K562 (cell line): ENCODE measurements at regions not wholly inside any gene's neighbourhood (a gene's known extent, or its start where the extent isn't known, plus 50 kb on each side); places are given as distances from the start of the nearest gene placed in this dataset.

Experiments
- THAP7 ChIP-seq: fragments of 250-450 bp; sonication (Bioruptor Pico); IDR thresholded peaks from 2 replicates; pipeline ENCODE4 v1.5.0; 2021
- ZNF644 ChIP-seq: fragments of 200-800 bp; sonication (Bioruptor generic); IDR thresholded peaks from 2 replicates; pipeline ENCODE4 v1.6.1; 2016; ENCODE audit warnings: low read depth, missing genetic modification characterization, missing compliant biosample characterization
- TF ChIP-seq, protein P1 (sequence below): fragments of 200-600 bp; sonication (generic); IDR thresholded peaks from one replicate; pipeline ENCODE4 v1.6.1; 2012; ENCODE audit warnings: mild to moderate bottlenecking, low read depth, low read length, inconsistent platforms

DNA sequence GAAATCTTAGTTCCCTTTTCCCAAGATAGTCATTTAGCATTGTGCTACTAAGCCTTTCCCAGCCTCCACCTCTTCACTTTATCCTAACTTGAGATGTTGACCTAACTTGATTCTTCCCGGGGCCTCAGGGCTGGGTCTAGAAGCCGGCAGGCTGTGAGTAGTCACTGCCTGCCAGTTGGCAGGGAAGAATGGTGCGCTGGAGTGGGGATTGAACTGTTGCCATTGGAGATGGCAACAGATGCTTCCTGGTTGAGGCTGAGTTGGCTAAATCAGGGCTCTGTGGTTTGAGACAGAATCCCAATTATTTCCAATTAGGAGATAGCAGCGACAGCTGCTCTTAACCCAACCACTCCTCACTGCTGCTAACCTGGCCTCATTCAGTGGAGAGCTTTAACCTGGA lies 343.1 kb downstream of the BRINP1 start (continued):
- TF ChIP-seq, protein P1, sequence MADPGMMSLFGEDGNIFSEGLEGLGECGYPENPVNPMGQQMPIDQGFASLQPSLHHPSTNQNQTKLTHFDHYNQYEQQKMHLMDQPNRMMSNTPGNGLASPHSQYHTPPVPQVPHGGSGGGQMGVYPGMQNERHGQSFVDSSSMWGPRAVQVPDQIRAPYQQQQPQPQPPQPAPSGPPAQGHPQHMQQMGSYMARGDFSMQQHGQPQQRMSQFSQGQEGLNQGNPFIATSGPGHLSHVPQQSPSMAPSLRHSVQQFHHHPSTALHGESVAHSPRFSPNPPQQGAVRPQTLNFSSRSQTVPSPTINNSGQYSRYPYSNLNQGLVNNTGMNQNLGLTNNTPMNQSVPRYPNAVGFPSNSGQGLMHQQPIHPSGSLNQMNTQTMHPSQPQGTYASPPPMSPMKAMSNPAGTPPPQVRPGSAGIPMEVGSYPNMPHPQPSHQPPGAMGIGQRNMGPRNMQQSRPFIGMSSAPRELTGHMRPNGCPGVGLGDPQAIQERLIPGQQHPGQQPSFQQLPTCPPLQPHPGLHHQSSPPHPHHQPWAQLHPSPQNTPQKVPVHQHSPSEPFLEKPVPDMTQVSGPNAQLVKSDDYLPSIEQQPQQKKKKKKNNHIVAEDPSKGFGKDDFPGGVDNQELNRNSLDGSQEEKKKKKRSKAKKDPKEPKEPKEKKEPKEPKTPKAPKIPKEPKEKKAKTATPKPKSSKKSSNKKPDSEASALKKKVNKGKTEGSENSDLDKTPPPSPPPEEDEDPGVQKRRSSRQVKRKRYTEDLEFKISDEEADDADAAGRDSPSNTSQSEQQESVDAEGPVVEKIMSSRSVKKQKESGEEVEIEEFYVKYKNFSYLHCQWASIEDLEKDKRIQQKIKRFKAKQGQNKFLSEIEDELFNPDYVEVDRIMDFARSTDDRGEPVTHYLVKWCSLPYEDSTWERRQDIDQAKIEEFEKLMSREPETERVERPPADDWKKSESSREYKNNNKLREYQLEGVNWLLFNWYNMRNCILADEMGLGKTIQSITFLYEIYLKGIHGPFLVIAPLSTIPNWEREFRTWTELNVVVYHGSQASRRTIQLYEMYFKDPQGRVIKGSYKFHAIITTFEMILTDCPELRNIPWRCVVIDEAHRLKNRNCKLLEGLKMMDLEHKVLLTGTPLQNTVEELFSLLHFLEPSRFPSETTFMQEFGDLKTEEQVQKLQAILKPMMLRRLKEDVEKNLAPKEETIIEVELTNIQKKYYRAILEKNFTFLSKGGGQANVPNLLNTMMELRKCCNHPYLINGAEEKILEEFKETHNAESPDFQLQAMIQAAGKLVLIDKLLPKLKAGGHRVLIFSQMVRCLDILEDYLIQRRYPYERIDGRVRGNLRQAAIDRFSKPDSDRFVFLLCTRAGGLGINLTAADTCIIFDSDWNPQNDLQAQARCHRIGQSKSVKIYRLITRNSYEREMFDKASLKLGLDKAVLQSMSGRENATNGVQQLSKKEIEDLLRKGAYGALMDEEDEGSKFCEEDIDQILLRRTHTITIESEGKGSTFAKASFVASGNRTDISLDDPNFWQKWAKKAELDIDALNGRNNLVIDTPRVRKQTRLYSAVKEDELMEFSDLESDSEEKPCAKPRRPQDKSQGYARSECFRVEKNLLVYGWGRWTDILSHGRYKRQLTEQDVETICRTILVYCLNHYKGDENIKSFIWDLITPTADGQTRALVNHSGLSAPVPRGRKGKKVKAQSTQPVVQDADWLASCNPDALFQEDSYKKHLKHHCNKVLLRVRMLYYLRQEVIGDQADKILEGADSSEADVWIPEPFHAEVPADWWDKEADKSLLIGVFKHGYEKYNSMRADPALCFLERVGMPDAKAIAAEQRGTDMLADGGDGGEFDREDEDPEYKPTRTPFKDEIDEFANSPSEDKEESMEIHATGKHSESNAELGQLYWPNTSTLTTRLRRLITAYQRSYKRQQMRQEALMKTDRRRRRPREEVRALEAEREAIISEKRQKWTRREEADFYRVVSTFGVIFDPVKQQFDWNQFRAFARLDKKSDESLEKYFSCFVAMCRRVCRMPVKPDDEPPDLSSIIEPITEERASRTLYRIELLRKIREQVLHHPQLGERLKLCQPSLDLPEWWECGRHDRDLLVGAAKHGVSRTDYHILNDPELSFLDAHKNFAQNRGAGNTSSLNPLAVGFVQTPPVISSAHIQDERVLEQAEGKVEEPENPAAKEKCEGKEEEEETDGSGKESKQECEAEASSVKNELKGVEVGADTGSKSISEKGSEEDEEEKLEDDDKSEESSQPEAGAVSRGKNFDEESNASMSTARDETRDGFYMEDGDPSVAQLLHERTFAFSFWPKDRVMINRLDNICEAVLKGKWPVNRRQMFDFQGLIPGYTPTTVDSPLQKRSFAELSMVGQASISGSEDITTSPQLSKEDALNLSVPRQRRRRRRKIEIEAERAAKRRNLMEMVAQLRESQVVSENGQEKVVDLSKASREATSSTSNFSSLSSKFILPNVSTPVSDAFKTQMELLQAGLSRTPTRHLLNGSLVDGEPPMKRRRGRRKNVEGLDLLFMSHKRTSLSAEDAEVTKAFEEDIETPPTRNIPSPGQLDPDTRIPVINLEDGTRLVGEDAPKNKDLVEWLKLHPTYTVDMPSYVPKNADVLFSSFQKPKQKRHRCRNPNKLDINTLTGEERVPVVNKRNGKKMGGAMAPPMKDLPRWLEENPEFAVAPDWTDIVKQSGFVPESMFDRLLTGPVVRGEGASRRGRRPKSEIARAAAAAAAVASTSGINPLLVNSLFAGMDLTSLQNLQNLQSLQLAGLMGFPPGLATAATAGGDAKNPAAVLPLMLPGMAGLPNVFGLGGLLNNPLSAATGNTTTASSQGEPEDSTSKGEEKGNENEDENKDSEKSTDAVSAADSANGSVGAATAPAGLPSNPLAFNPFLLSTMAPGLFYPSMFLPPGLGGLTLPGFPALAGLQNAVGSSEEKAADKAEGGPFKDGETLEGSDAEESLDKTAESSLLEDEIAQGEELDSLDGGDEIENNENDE, result no peak
- no peak for TF ChIP-seq THAP7 (CRISPR knock-in tag)
- TF ChIP-seq ZNF644, result no peak
